Astrocyte of the cerebellum (primary cell): ENCODE measurements at regions not wholly inside any gene's neighbourhood (a gene's known extent, or its start where the extent isn't known, plus 50 kb on each side); places are given as distances from the start of the nearest gene placed in this dataset.
"Not testable (repeated sequence)": the region's sequence is repeated elsewhere in the genome, so short reads cannot be mapped to it uniquely, and the experiment has no call there.

Experiments
- DNase-seq: peaks from one replicate; pipeline ENCODE4 v3.0.0-alpha.2; 2011; ENCODE audit warnings: low read depth
- H3K4me3 ChIP-seq: 2 replicates; pipeline ENCODE4 v1.5.1; 2011; ENCODE audit warnings: mild to moderate bottlenecking, low read depth, low read length, moderate library complexity
- in situ Hi-C: cut with HindIII; loops from 2 replicates; pipeline ENCODE4 v1.10.0; 2017; ENCODE audit warnings: low sequenced_read_pairs
- TF ChIP-seq, protein P1 (sequence below): IDR thresholded peaks from 2 replicates; pipeline ENCODE4 v1.5.1; 2012; ENCODE audit warnings: low read length, low read depth, moderate library complexity, mild to moderate bottlenecking; ENCODE audit errors: missing control alignments

DNA sequence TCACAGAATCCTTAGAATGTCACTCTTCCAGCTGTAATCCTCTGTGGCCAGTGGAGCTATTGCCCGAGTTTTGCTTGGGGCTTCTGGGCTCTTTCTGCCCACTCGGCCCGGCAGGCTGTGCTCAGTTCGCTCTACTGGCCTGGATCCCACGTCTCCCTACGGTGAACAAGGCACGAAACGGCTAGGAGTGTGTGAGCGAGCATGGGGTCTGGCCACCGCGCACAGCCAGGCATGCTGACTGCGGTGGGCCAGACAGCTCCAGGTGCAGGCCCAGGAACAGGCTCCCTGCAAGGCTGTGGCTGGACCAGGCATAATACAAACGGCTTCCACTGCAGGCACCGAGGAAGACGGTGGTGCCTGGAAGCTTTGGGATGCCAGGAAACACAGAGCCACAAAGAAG is 2035.5 kb upstream of the ACO1 start:
- H3K4me3 ChIP-seq = no peak overlapping the region
- in situ Hi-C loops = no loop called here
- DNase-seq = no peak
- TF ChIP-seq, protein P1, sequence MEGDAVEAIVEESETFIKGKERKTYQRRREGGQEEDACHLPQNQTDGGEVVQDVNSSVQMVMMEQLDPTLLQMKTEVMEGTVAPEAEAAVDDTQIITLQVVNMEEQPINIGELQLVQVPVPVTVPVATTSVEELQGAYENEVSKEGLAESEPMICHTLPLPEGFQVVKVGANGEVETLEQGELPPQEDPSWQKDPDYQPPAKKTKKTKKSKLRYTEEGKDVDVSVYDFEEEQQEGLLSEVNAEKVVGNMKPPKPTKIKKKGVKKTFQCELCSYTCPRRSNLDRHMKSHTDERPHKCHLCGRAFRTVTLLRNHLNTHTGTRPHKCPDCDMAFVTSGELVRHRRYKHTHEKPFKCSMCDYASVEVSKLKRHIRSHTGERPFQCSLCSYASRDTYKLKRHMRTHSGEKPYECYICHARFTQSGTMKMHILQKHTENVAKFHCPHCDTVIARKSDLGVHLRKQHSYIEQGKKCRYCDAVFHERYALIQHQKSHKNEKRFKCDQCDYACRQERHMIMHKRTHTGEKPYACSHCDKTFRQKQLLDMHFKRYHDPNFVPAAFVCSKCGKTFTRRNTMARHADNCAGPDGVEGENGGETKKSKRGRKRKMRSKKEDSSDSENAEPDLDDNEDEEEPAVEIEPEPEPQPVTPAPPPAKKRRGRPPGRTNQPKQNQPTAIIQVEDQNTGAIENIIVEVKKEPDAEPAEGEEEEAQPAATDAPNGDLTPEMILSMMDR = no peak

DNA sequence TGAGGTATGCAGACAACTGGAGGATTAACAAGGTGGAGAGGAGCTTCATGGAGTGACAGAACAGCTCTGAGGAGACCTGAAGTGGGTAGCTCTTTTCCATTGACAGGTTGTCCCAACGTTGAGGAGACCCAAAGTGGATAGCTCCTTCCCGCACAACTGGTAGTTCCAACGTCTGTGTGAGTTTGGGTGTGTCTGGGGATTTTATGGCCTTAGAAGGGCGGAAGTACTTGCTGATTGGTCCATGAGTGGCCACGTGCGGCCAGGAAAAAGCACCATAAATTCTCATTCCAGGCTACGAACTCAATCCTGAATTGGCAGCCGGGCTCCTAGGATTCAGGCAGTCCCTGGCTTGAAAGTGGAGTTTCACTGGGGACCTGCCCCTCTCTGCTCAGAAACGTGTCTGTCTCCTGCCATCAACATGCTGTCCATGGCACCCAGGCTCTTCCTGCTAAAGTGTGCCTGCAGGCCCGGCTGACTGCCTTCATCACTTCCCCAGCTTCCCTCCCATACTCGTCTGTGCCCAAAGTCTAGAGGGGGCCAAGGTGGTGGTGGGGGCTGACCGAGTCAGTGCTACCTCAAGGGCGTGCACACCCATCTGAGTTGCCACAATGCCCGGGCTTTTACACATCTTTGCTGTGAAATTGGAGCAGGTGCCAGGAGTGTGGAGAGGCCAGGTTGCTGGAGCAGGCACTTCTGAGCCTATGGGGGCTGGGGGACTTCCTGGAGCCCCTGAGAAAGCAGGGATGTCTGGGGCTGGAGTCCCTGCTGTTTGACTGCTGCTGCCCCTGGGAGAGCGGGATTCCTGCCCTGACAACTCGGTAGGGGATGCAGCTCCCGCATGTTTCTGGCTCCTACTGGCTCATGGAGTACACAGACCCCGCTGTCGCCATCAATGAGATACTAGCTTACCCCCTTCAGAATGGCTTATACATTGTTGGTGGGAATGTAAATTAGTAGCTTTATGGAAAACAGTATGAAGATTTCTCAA is 2034.6 kb upstream of the ACO1 start:
- DNase-seq = no peak
- H3K4me3 ChIP-seq = no peak overlapping the region
- in situ Hi-C loops = no loop called here
- TF ChIP-seq, protein P1 = no peak

DNA sequence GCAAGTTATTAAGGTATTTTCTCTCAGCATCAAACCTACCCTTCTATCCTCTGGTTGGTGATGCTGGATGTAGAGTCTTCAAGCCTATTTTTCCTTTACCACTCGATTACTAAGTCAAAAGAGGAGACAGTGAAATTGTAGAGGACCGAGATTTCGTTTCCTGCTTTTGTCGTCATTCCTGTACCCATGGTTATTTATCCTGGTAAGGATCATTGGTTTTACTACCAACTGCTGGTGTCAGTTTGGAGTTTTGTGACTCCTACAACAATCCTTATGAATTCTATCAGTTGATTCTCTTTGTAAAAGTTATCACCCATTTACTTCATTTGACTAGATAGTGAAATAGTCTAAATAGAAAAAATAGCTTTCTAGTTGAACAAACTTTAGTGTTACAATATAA is 2028.2 kb upstream of the ACO1 start:
- in situ Hi-C loops = no loop called here

DNA sequence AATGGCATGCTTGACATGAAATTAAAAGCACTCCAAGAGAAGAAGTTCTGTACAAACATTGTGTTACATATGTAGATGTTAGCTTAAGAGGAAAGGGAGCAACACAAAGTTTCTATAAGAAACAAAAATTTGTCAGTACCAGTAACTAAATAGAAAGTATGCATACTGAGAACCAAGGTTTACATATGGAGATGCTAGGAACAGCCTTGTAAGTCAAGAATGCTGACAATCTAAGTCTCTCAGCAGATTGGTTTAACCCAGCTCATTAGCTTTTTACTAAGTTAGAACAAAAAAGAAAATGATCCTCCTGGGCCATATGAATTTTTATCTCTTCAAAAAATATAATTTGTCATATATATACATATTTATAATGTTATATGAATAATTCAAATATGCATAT is 2022.1 kb upstream of the ACO1 start:
- in situ Hi-C loops = no loop called here
- DNase-seq = no peak
- TF ChIP-seq, protein P1 = no peak
- no peak overlapping the region for H3K4me3 ChIP-seq

More for the DNA sequence above, 2028.2 kb upstream of the ACO1 start:
- no peak for DNase-seq
- no peak overlapping the region for H3K4me3 ChIP-seq
- TF ChIP-seq, protein P1 = no peak

DNA sequence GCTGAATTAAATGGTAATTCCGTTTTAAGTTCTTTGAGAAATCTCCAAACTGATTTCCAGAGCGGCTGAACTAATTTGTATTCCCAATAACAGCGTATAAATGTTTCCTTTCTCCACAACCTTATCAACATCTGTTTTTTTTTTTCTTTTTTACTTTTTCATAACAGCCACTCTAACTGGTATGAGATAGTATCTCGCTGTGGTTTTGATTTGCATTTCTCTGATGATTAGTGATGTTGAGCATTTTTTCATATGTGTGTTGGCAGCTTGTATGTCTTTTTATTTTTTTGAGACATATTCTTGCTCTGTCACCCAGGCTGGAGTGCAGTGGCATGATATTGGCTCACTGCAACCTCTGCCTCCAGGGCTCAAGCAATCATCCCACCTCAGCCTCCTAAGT is 2018.3 kb upstream of the ACO1 start:
- DNase-seq, H3K4me3 ChIP-seq, in situ Hi-C loops: not testable (repeated sequence)

DNA sequence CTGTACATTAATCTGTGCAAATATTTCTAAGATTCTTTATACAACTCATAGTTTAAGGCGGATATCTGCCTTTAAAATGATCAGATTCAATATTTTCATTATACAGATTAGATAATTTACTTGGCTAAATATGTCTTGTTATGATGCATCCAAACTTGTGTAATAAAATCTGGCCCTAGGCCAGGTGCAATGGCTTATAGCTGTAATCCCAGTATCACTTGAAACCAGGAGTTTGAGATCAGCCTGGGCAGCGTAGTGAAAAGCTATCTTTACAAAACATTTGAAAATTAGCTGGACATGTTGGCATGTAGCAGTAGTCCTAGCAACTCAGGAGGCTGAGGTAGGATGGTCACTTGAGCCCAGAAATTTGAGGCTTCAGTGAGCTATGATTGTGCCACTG is 2002.2 kb upstream of the ACO1 start:
- no peak overlapping the region for H3K4me3 ChIP-seq
- in situ Hi-C loops = no loop called here
- TF ChIP-seq, protein P1 = no peak
- no peak for DNase-seq

DNA sequence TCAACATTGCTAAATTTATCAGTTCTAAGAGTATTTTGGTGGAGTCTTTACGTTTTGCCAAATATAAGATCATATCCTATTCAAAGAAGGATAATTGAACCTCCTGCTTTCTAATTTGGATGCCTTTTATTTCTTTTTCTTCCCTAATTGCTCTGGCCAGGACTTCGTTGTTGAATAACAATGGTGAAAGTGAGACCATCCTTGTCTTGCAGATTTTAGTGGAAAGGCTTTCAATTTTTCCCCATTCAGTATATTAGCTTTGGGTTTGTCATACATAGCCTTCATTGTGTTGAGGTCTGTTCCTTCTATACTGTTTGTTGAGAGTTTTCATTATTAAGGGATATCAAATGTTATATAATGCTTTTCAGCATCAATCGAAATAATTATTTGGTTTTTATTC is 1974.2 kb upstream of the ACO1 start:
- in situ Hi-C loops = no loop called here
- TF ChIP-seq, protein P1 = no peak
- H3K4me3 ChIP-seq = no peak overlapping the region
- no peak for DNase-seq
